Spleen (tissue), 11 donors: ENCODE measurements at regions not wholly inside any gene's neighbourhood (a gene's known extent, or its start where the extent isn't known, plus 50 kb on each side); places are given as distances from the start of the nearest gene placed in this dataset.

Experiments used
- DNase-seq: peaks from one replicate; pipeline ENCODE4 v3.0.0-alpha.2; 2020
- H3K27ac ChIP-seq, 8 donors: fragments of 200-600 bp; sonication (generic) in 7 of 8; 1 replicate in 4 of 8; 2 replicates in 4 of 8; pipeline versions ENCODE4 v1.5.0 to v1.8.0; 2016 to 2021; ENCODE audit warnings: inconsistent platforms in 4 of 8, mild to moderate bottlenecking in 4 of 8, moderate library complexity in 1 of 8
- H3K27me3 ChIP-seq, 7 donors: fragments of 200-600 bp; sonication (generic) in 6 of 7; replicated peaks in 1 of 7; 1 replicate in 4 of 7; 2 replicates in 3 of 7; pipeline versions ENCODE4 v1.5.0 to v1.8.0; 2016 to 2021; ENCODE audit warnings: inconsistent platforms in 3 of 7, mild to moderate bottlenecking in 1 of 7
- H3K36me3 ChIP-seq, 6 donors: fragments of 200-600 bp; sonication (generic) in 5 of 6; 1 replicate in 4 of 6; 2 replicates in 2 of 6; pipeline versions ENCODE4 v1.5.0 to v1.8.0; 2016 to 2021; ENCODE audit warnings: inconsistent platforms in 2 of 6
- H3K4me1 ChIP-seq, 6 donors: fragments of 200-600 bp; sonication (generic) in 5 of 6; 1 replicate in 3 of 6; 2 replicates in 3 of 6; pipeline versions ENCODE4 v1.5.0 to v1.8.0; 2016 to 2021; ENCODE audit warnings: inconsistent platforms in 3 of 6
- H3K4me3 ChIP-seq, 8 donors: fragments of 200-600 bp; sonication (generic) in 7 of 8; 1 replicate in 4 of 8; 2 replicates in 4 of 8; pipeline versions ENCODE4 v1.5.0 to v1.8.0; 2016 to 2021; ENCODE audit warnings: inconsistent platforms in 4 of 8, mild to moderate bottlenecking in 4 of 8, moderate library complexity in 2 of 8
- H3K9me3 ChIP-seq, 8 donors: fragments of 200-600 bp; sonication (generic) in 7 of 8; 1 replicate in 4 of 8; 2 replicates in 4 of 8; pipeline versions ENCODE4 v1.5.0 to v1.8.0; 2016 to 2021; ENCODE audit warnings: inconsistent platforms in 4 of 8
- POLR2A ChIP-seq, 3 donors: fragments of 450-650 bp; IDR thresholded peaks; one replicate each; pipeline ENCODE4 v1.5.1; 2017; ENCODE audit warnings: antibody characterized with exemption in 3 of 3, mild to moderate bottlenecking in 1 of 3
- POLR2AphosphoS5 ChIP-seq, 3 donors: sonication (generic); formaldehyde crosslinking; IDR thresholded peaks; one replicate each; pipeline ENCODE4 v1.5.1; 2017; ENCODE audit warnings: antibody characterized with exemption in 3 of 3
- WGBS, 5 donors: extraction: QIAGEN DNeasy Blood & Tissue Kit in 3 of 5; methylation state at CpG; one replicate each; pipeline versions ENCODE4 v1.1.5 to v1.1.7; 2013 to 2018; 5-methylcytosine and 5-hydroxymethylcytosine counted together
- intact Hi-C: fragments of 100-400 bp; cut with DNase I; formaldehyde crosslinking; loops from one replicate; pipeline ENCODE4 v1.15.0; 2023; ENCODE audit warnings: low total_unique reads
- TF ChIP-seq, protein P1 (sequence below), 11 experiments: fragments of 200-600 bp in 7 of 11; fragments of 450-650 bp in 4 of 11; sonication (generic) in 4 of 11; IDR thresholded peaks in 8 of 11; conservative IDR thresholded peaks in 3 of 11; 1 replicate in 7 of 11; 2 replicates in 4 of 11; pipeline versions ENCODE4 v1.4.0 to v1.8.0; 2016 to 2021; ENCODE audit warnings: antibody characterized with exemption in 11 of 11, inconsistent platforms in 4 of 11, mild to moderate bottlenecking in 1 of 11
- donor health status: healthy with polysubstance abuse.
- donor health status: DM: no; HTN: no; CAD: no; lungs with moderate emphysema.
- donor health status: DM: no; HTN: no; CAD: no.
- donor health status: Bipolar disorder and iron deficiency.
- donor health status: healthy.
- donor health status: DM: no; HTN: no; CAD: no.
- donor health status: DM: yes; HTN: yes; CAD: no.

DNA sequence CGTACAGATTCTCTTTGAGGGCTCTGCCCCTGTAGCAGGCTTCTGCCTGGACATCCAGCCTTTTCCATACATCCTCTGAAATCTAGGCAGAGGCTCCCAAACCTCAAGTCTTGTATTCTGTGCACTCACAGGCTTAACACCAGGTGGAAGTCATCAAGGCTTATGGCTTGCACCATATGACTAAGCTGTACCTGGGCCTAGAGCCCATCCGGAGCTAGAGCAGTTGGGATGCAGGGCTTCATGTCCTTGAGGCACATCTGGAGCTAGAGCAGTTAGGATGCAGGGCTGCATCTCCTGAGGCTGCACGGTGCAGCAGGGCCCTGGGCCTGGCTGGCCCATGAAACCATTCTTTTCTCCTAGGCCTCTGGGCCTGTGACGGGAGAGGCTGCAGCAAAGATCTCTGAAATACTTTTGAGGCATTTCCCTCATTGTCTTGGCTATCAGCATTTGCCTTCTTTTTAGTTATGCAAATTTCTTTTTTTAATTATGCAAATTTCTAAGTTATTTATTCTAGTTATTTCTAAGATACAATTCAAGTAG lies 98.7 kb downstream of the CD24 start:
- H3K9me3 ChIP-seq, result peaks cover 0 to 25% (median 10%) of the 10 kb centered on the region in 8 donors
- no peaks in the 10 kb centered on the region for H3K4me1 ChIP-seq
- intact Hi-C loops, result no loop called here
- DNase-seq, result no peak
- no peaks in the 10 kb centered on the region for H3K36me3 ChIP-seq
- no peaks in the 10 kb centered on the region for H3K27me3 ChIP-seq
- 83 to 94% (median 92%) methylated on average over 4 of the region's 4 CpGs for WGBS, 5 donors
- H3K27ac ChIP-seq, result no peak overlapping the region
- H3K4me3 ChIP-seq, result no peak overlapping the region
- TF ChIP-seq, protein P1, sequence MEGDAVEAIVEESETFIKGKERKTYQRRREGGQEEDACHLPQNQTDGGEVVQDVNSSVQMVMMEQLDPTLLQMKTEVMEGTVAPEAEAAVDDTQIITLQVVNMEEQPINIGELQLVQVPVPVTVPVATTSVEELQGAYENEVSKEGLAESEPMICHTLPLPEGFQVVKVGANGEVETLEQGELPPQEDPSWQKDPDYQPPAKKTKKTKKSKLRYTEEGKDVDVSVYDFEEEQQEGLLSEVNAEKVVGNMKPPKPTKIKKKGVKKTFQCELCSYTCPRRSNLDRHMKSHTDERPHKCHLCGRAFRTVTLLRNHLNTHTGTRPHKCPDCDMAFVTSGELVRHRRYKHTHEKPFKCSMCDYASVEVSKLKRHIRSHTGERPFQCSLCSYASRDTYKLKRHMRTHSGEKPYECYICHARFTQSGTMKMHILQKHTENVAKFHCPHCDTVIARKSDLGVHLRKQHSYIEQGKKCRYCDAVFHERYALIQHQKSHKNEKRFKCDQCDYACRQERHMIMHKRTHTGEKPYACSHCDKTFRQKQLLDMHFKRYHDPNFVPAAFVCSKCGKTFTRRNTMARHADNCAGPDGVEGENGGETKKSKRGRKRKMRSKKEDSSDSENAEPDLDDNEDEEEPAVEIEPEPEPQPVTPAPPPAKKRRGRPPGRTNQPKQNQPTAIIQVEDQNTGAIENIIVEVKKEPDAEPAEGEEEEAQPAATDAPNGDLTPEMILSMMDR (IDR thresholded peaks at IDR 0.05 in 8 of 11, conservative IDR thresholded peaks at IDR 0.05 in 3 of 11), result no peak
- no peak for TF ChIP-seq POLR2A (IDR thresholded peaks at IDR 0.05)
- no peak for TF ChIP-seq POLR2AphosphoS5 (IDR thresholded peaks at IDR 0.05)

GRCh38 chr6:106874481-106874880 lies 100.0 kb downstream of the CD24 start:
- DNase-seq, result no peak
- Histone ChIP-seq H3K4me3 (no peak overlapping the region), H3K4me1 (no peaks in the 10 kb centered on the region), H3K27ac (no peak overlapping the region), H3K27me3 (no peaks in the 10 kb centered on the region), H3K36me3 (no peaks in the 10 kb centered on the region), H3K9me3 (peaks cover 0 to 28% (median 12%) of the 10 kb centered on the region in 8 donors)
- intact Hi-C loops, result no loop called here
- TF ChIP-seq, protein P1 (IDR thresholded peaks at IDR 0.05 in 8 of 11, conservative IDR thresholded peaks at IDR 0.05 in 3 of 11), result no peak
- no peak for TF ChIP-seq POLR2A (IDR thresholded peaks at IDR 0.05)
- no peak for TF ChIP-seq POLR2AphosphoS5 (IDR thresholded peaks at IDR 0.05)

DNA sequence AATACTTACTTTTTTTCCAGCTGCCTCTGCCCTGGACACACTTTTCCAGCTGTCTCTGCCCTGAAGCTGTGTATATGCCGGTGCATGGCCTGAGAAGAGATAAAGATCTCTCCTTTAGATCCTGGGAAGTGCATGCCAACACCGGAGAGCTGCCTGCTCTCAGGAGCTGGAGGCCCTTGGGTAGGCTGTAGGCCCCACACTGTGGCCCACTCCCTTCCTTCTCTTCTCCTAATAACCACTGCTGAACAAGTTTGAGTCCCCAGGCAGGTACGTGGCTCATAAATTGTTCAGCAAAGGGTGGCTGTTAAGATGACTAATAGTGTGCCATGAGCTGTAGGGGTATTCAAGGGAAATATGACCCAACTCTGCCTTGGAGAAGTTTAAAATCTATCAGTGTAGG lies 102.5 kb downstream of the CD24 start:
- H3K27ac ChIP-seq, result no peak overlapping the region
- intact Hi-C loops, result no loop called here
- no peaks in the 10 kb centered on the region for H3K4me1 ChIP-seq
- H3K4me3 ChIP-seq, result no peak overlapping the region
- H3K9me3 ChIP-seq, result peaks cover 0 to 35% (median 14%) of the 10 kb centered on the region in 8 donors
- no peak for DNase-seq
- TF ChIP-seq POLR2A (IDR thresholded peaks at IDR 0.05), result no peak
- TF ChIP-seq, protein P1 (IDR thresholded peaks at IDR 0.05 in 8 of 11, conservative IDR thresholded peaks at IDR 0.05 in 3 of 11), result no peak
- TF ChIP-seq POLR2AphosphoS5 (IDR thresholded peaks at IDR 0.05), result no peak
- no peaks in the 10 kb centered on the region for H3K36me3 ChIP-seq
- 63 to 85% (median 80%) methylated on average over 3 of the region's 3 CpGs for WGBS, 5 donors
- no peaks in the 10 kb centered on the region for H3K27me3 ChIP-seq

DNA sequence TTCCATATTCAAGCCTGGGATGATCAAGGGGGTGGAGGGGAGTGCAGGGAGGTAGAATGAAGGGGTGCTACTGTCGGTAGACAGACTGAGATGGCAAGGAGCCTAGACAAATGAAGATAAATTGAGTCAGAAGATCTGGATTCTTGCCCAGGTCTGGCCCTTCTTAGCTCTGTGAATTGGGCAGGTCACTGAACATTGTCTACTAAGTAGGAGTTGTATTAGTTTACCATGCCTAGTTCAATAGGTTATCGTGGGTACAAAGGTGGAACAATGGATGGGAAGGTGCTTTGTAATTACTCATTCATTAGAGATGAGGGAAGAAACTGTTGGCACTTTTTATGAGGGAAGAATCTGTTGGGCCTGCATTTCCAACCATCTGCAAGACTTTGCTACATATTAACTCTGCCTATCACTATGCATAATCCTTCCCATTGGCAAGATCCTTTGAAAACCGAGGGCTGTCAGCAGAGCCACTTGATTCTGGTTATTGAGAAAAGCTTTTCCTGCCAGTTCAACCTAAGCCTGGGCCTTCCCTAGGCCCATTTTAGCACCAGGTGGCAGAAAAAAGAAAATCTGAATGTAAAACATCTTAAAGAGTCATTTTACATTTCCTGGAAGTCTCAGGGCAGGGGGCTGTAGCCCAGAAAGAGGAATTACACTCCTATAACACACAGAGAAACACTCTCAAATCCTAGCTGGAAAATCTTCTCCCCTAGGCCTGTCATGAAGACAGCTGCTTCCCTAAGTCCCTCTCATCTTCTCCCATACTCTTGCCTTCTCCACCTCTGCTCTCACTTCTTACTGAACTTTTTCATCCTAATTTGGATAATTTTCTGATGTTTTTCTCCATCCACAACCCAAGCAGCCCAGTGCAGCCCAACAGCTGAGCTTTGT lies 103.5 kb downstream of the CD24 start:
- Histone ChIP-seq H3K4me1 (no peaks in the 10 kb centered on the region), H3K27ac (no peak overlapping the region), H3K9me3 (peaks cover 0 to 38% (median 14%) of the 10 kb centered on the region in 8 donors), H3K4me3 (no peak overlapping the region), H3K36me3 (no peaks in the 10 kb centered on the region), H3K27me3 (no peaks in the 10 kb centered on the region)
- TF ChIP-seq POLR2A (IDR thresholded peaks at IDR 0.05), result no peak
- TF ChIP-seq POLR2AphosphoS5 (IDR thresholded peaks at IDR 0.05), result no peak
- TF ChIP-seq, protein P1 (IDR thresholded peaks at IDR 0.05 in 8 of 11, conservative IDR thresholded peaks at IDR 0.05 in 3 of 11), result no peak
- DNase-seq, result no peak
- 73 to 83% (median 74%) methylated on average over 3 of the region's 3 CpGs for WGBS, 5 donors
- intact Hi-C loops, result no loop called here
